OCI-LY1 (cell line): ENCODE measurements at regions not wholly inside any gene's neighbourhood (a gene's known extent, or its start where the extent isn't known, plus 50 kb on each side); places are given as distances from the start of the nearest gene placed in this dataset.

ENCODE experiments used
- CTCF ChIP-seq: fragments of 200-600 bp; sonication (generic), shearing (Covaris generic); IDR thresholded peaks from 2 replicates; pipeline ENCODE4 v1.5.1; 2017; ENCODE audit warnings: mild to moderate bottlenecking, antibody characterized with exemption, low read length, moderate library complexity, mixed read lengths
- EZH2 ChIP-seq: fragments of 200-600 bp; sonication (generic), shearing (Covaris generic); IDR thresholded peaks from 2 replicates; pipeline ENCODE4 v1.8.0; 2017; ENCODE audit warnings: borderline replicate concordance, mixed run types, mild to moderate bottlenecking, antibody characterized with exemption, low read length, moderate library complexity, mixed read lengths

GRCh38 chr21:28532446-28532845 lies 460.2 kb downstream of the LTN1 start:
- no peak for TF ChIP-seq EZH2
- no peak for TF ChIP-seq CTCF
